Daoy (cell line): ENCODE measurements at regions not wholly inside any gene's neighbourhood (a gene's known extent, or its start where the extent isn't known, plus 50 kb on each side); places are given as distances from the start of the nearest gene placed in this dataset.

ENCODE experiments used
- DNase-seq: peaks from one replicate; pipeline ENCODE4 v3.0.0-alpha.2; 2015; ENCODE audit warnings: low read depth

DNA sequence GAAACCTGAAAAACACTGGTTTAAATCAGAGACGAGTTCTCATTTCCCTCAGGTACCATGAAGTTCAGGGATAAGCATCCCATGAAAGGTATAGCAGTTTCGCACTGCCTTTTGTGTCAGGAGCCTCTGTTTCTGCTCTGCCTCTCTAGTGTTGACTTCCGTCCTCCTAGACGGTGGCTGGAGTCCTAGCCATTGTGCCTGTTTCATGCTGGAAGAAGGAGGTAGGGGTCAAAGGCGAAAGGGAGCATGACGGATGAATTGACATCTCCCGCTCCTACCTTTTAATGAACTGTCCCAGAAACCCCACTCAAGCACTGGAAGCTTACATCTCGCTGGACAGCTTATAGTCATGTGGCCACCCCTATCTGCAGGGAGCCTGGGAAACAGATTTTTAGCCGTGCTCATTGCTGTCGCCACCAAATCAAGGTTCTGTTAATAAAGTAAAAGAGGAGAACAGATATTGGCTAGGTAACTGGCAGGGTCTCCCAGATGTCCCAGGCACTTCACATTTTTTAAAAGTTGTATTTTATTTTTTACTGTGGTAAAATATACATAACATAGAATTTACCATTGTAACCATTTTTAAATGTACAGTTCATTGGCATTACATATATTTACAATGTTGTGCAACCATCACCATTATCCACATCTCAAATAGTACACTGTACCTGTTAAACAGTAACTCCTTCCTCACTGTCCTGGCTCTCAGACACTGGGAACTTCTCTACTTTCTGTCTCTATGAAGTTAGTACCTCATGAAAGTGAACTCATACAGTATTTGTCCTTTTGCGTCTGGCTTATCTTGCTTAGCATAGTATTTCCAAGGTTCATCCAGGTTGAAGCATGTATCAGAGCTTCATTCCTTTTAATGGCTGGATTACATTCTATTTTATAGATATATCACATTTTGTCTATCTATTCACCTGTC lies 55.0 kb upstream of the CTLA4 start:
- no peak for DNase-seq

- no peak for DNase-seq
Observed at GRCh38 chr2:203813684-203814083, 53.9 kb upstream of the CTLA4 start.

DNA sequence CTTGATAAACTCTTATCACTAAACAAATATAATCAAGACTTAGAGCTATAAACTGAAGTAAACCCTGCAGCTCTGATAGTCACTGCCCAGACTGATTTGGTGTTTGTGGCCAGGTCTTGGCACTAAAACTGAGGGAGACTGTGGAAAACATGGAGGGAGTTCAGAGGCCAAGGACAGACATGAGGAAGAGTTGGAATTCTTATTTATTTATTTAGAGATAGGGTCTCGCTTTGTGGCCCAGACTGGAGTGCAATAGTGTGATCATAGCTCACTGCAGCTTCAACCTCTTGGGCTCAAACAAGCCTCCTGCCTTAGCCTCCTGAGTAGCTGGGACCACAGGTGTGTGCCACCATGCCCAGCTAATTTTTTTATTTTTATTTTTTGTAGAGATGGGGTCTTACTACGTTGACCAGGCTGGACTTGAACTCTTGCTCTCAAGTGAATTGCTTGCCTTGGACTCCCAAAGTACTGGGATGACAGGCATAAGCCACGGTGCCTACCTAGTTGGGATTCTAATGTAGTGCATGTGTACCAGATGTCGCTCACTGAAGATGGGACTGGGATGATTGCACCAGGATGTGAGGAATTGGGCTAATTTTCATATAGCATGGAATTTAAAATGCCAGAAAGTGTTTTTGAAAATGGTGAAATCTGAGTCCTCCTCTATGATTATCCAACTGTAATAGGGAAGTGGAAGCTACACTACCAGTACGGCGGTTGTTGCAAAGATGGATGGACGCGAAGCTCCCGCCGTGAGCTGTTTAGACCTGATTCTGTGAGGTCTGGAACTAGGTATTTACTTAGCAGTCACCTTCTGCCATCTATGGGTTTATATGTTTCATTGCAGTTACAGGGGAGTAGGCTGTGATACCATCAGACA lies 52.7 kb upstream of the CTLA4 start:
- DNase-seq, result peak; percentile 65

DNA sequence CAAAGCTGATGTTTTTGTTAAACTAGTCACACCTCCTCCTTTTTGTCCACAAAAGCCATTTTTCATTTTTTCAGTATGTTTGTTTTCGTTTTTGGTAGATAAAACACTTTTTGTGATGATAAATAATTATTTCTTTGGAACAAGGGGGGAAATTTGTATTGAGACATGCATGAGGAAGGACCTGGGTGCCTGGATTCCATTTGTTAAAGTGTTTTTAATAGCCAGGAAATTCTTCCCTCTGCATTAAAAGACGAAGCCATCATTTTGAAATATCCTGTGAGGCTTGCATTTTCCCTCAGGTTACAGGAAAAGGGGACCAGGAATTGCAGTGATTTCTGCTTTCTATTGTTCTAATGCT lies 52.1 kb upstream of the CTLA4 start:
- no peak for DNase-seq

DNA sequence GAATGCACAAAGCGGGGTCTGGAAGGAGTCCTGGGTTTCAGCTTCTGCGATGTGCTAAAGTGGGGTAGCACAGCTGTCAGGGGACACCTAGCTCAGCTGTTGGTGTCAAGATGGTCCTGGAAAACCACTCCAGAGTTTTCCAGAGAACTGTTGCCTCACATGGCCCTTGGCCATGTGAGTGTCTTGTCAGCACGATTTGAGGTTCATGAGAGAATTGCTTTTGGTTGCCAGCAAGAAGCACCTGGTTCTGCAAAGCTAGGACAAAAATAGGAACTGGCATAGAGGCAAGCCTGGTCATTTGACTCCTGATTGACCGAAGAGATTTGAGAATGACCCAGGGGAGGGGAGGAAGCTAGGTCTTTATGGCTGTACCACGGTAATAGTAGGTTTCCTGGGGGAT lies 50.4 kb upstream of the CTLA4 start:
- DNase-seq, result no peak
